CMK (cell line): ENCODE measurements at regions not wholly inside any gene's neighbourhood (a gene's known extent, or its start where the extent isn't known, plus 50 kb on each side); places are given as distances from the start of the nearest gene placed in this dataset.

Source experiments
- DNase-seq: peaks from one replicate; pipeline ENCODE4 v3.0.0-alpha.2; 2010; ENCODE audit warnings: low read depth

- no peak for DNase-seq
Measured at GRCh38 chr3:176714034-176714433, 483.2 kb downstream of the TBL1XR1 start.

GRCh38 chr3:176712191-176712590 is 485.1 kb downstream of the TBL1XR1 start:
- DNase-seq, result no peak

- DNase-seq, result no peak
Measured at GRCh38 chr3:176699288-176699687, 498.0 kb downstream of the TBL1XR1 start.

DNA sequence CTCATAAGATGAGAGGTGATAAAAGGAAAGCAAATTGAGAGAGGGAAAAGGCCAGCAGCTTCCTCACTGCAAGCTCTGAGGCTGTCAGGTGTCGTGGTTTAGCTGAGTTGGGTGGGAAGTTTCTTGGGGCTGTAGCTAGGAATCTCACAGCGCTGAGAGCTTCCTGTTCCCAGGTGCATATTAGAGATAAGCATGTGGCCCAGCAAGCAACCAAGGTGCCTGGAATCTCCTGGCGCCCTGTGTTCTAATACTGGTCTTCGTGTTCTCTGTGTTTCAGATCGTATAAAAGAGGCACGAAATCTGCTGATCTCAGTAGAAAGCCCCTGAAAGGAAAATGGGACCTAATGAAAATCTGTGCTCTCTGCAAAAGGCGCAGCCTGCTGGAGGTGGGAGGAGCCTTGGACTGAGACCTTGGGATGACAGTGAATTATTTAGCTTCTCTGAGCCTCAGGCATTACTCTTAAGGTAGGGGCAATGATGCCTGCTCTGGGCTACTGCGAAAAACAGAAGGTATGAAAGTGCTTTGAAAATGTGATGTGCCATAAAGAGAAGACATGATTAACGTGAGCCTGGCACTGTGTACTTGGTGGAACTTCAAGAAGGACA is 499.9 kb downstream of the TBL1XR1 start:
- DNase-seq, result peak; percentile 14

DNA sequence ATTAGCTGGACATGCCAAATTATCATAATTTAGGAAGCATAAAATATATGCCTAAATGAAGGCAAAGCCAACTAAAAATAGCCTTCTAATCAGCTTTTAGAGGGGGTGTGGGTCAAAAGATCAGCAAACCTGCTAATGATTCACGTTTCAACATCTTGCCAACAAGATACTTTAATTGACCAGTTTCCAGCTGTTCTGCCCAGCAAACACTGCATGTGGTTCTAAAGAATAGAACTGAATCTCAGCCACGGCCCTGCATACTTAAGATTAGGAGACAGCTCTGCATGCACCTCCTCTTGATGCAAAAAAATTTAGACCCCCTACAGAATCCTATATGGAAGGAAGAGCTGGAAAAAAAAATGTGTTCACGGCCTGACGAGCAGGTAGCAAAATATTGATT is 500.5 kb downstream of the TBL1XR1 start:
- no peak for DNase-seq

- DNase-seq, result no peak
Measured at GRCh38 chr3:176692966-176693785, 504.1 kb downstream of the TBL1XR1 start.

GRCh38 chr3:176692199-176692965 is 504.9 kb downstream of the TBL1XR1 start:
- no peak for DNase-seq

- no peak for DNase-seq
Measured at GRCh38 chr3:176690083-176690869, 507.0 kb downstream of the TBL1XR1 start.

DNA sequence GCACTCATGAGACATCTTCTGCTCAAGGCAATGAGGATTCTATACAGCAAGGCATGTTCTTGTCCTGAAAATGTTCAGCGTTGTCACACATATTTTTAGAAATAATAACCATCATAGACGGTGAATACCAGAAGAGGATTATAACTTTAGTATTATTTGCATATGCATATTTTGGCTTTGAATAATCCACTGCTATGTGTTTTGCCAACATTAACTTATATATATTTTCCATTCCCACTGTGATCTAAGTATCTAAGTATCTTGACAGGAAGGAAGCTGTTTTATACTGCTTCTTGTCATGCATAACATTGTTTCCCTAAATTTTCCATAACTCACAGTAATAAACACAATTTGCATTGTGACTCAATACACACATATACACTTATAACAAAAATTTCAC is 509.5 kb downstream of the TBL1XR1 start:
- DNase-seq, result no peak

GRCh38 chr3:176683382-176683781 is 513.9 kb downstream of the TBL1XR1 start:
- no peak for DNase-seq

DNA sequence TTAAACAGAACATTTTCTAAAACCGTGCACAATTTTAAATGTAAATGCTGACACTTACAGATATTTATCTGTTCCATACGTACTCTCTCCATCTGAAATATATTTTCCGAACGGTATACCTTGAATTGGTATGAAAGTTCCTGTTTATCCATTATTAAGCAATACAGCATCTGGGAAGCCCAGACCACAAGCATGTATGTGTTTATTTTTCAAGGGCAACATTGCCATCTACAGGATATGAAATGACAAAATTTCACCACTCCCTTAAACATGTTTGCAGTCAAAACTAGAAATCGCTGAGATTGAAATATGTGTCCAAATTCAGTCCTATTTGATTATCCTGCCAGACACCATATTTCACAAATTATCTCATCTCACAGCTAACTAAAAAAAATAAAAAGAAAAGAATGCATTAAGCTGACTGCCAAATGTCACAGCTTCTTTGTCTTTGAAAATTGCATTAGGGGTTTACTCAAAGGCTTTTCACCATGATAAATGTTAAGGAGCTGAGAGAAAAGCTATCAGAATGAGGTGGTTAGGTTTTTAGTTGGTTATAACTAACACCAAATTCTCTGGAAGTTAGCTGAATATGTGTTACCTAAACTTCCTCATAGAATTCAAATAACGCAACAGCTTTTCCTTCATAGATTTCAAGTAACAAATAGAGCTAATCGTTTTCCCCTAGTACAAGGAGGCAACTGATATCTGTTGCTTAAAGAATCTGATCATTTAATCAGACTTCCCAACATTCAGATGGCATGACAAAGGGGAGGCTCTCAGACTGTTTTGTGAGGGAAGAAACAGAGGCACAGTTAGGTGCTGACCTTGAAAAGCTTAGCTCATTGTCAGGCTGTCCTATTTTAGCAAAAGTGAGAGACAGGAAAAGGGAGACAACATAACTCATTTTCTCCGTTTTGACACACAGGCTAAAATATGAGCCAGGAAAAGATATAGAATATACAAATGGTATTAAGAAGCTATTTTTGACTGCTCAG is 533.1 kb downstream of the TBL1XR1 start:
- DNase-seq, result no peak

DNA sequence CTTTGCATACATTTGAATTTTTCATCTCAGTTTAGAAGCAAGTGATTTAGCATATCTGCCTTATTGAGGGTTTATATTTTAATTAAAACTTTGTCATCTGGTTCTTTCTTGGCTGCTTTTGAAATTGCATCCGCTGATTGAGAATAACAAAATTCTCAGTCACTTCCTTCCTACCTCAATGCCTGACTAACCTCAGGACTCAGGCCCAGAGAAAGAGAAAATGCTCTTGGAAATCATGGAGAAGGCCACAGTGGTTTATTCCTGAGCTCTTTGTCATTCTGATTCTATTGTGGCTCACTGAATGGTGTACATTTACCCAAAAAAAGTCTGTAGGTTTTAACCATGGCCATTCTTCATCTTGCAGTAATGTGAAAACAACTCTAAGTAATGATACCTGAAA is 533.9 kb downstream of the TBL1XR1 start:
- no peak for DNase-seq

GRCh38 chr3:176661432-176661964 is 535.8 kb downstream of the TBL1XR1 start:
- peak; percentile 40 for DNase-seq

DNA sequence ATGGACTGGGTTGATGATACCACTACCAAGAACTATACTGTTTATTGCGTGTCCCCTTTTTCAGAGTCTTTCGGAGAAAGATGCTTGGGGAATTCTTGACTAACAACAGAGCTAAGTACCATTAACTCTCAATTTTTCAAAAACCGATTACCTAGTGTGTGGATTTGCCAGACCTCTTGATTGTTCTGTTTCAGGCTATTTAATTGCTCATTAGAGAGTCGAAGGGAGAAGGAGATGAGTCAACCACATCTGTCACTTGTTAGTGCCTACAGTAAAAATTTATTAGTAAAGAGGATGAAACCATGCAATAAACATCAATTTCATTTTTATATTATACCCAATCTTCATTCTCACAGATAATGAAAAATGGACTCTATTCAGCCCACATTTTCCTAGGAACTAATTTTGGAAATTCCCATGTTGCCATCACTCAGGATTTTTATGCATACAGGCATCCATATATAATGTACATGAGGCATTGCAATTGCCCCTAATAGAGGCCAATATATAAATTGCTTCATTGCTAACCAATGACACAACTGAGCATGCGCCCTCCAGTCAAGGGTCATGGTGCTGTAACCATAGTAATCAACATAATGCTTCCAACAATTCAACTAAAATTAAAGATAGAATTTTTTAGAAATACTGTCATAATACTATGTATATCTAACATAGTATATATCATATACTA is 541.7 kb downstream of the TBL1XR1 start:
- no peak for DNase-seq

- no peak for DNase-seq
Measured at GRCh38 chr3:176651622-176652021, 545.7 kb downstream of the TBL1XR1 start.

DNA sequence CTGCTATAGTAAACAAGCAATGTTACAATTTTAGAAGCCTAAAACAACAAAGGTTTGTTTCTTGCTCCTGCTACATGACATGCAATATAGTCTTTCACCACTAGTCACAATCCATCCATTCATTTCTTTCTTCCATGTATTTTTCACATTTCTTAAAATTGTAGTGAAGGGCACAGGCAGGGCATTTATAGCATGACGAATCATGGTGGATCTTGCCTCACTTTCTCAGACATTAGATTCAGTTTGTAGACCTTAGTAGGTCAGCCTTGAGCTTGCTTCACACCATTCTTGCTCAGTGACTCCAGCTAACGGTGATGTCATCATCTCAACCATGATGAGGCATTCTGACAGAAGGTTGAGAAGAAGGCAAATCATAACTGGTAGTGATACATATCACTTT is 546.8 kb downstream of the TBL1XR1 start:
- no peak for DNase-seq

- no peak for DNase-seq
Measured at GRCh38 chr3:176647987-176648386, 549.3 kb downstream of the TBL1XR1 start.

- no peak for DNase-seq
Measured at GRCh38 chr3:176633511-176633910, 563.8 kb downstream of the TBL1XR1 start.

DNA sequence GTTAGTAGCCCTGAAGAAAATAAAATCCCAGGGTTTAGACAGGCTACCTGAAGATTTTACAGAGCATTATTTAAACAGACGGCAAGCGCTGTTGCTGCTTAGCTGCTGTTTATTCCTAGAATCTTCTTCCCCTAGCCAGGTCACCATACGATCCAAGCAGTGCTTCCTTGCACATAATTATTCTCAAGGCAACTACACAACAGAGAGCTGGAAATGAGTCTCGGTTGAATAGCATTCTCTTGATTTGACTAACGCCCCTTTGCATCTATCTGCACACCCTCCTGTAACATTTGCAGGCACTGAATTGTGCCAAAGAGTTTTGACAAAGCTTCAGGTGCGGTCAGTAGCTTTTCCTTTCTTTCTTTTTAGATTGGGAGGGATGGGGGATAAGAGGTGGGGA is 564.4 kb downstream of the TBL1XR1 start:
- DNase-seq, result no peak

DNA sequence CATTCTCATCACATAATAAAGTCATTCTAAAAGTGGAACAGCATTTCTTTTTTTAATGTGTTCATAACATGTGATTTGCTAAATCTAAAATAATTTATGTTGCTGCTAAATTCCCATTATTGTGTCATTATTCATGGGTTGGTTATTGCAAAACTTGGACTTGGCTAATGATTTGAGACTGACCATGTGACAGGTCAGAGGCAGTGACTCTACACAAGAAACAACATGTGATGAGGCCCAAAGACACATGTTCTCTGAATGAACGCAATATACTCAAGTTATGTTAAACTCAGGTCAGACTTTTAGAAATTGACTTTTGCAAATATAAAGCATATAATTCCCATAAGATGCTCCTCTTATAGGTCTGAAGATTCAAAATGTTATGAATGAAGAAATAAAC is 566.1 kb downstream of the TBL1XR1 start:
- DNase-seq, result no peak
